ENCODE measurements at regions not wholly inside any gene's neighbourhood (a gene's known extent, or its start where the extent isn't known, plus 50 kb on each side); places are given as distances from the start of the nearest gene placed in this dataset.

- no peak for TF ChIP-seq CTCF (IDR thresholded peaks at IDR 0.05; ENCODE audit: insufficient read depth in 1 of 2, low read depth in 1 of 2, low read length in 1 of 2, severe bottlenecking in 1 of 2, unreplicated experiment in 1 of 2)
- Histone ChIP-seq H3K4me3 (ENCODE audit: low read depth, low read length) (no peak overlapping the region), H3K9me3 (no peaks in the 10 kb centered on the region), H3K27me3 (replicated peaks; ENCODE audit: control insufficient read depth, insufficient read depth, low read length) (no peaks in the 10 kb centered on the region), H3K4me1 (no peaks in the 10 kb centered on the region), H3K36me3 (ENCODE audit: control insufficient read depth, insufficient read depth, low read length) (no peaks in the 10 kb centered on the region)
- H3K9me3 Mint-ChIP-seq (ENCODE audit: unreplicated experiment): no peaks in the 10 kb centered on the region
- no TSS peak for BruUV-seq (replicated peaks)
- ChIA-PET POLR2A (no interaction called here), CTCF (no interaction called here)
- no peaks in the 10 kb centered on the region for H3K36me3 Mint-ChIP-seq (ENCODE audit: insufficient read depth, unreplicated experiment)
- DNase-seq: no peak
- no peak overlapping the region for H3K27ac Mint-ChIP-seq (ENCODE audit: unreplicated experiment)
- no peak overlapping the region for H3K4me3 Mint-ChIP-seq (ENCODE audit: unreplicated experiment)
- no peaks in the 10 kb centered on the region for H3K27me3 Mint-ChIP-seq (ENCODE audit: insufficient read depth, unreplicated experiment)
- intact Hi-C loops (cut with micrococcal nuclease; ENCODE audit: unreplicated experiment): no loop called here
- H3K4me1 Mint-ChIP-seq (ENCODE audit: low read depth, unreplicated experiment): no peaks in the 10 kb centered on the region
Measured at GRCh38 chr3:103499967-103500366, 1065.2 kb downstream of the ZPLD1 start.

GRCh38 chr3:103510760-103511159, 1075.9 kb downstream of the ZPLD1 start:
- no peak for DNase-seq
- Mint-ChIP-seq H3K36me3 (ENCODE audit: insufficient read depth, unreplicated experiment) (no peaks in the 10 kb centered on the region), H3K4me1 (ENCODE audit: low read depth, unreplicated experiment) (no peaks in the 10 kb centered on the region), H3K4me3 (ENCODE audit: unreplicated experiment) (no peak overlapping the region), H3K27ac (ENCODE audit: unreplicated experiment) (no peak overlapping the region), H3K9me3 (ENCODE audit: unreplicated experiment) (peaks cover 9% of the 10 kb centered on the region), H3K27me3 (ENCODE audit: insufficient read depth, unreplicated experiment) (no peaks in the 10 kb centered on the region)
- no peaks in the 10 kb centered on the region for H3K27me3 ChIP-seq (replicated peaks; ENCODE audit: control insufficient read depth, insufficient read depth, low read length)
- POLR2A ChIA-PET: no interaction called here
- no peaks in the 10 kb centered on the region for H3K36me3 ChIP-seq (ENCODE audit: control insufficient read depth, insufficient read depth, low read length)
- intact Hi-C loops (cut with micrococcal nuclease; ENCODE audit: unreplicated experiment): no loop called here
- BruUV-seq (replicated peaks): no TSS peak
- H3K9me3 ChIP-seq: no peaks in the 10 kb centered on the region
- H3K4me3 ChIP-seq (ENCODE audit: low read depth, low read length): no peak overlapping the region
- H3K4me1 ChIP-seq: peaks cover 7% of the 10 kb centered on the region; the same call in 1 of the 2 replicates
- CTCF ChIA-PET: no interaction called here
- TF ChIP-seq CTCF (IDR thresholded peaks at IDR 0.05; ENCODE audit: insufficient read depth in 1 of 2, low read depth in 1 of 2, low read length in 1 of 2, severe bottlenecking in 1 of 2, unreplicated experiment in 1 of 2): no peak

- H3K4me3 ChIP-seq (ENCODE audit: low read depth, low read length): no peak overlapping the region
- no peak for DNase-seq
- CTCF ChIA-PET: no interaction called here
- intact Hi-C loops (cut with micrococcal nuclease; ENCODE audit: unreplicated experiment): no loop called here
- no peaks in the 10 kb centered on the region for H3K4me1 Mint-ChIP-seq (ENCODE audit: low read depth, unreplicated experiment)
- H3K36me3 Mint-ChIP-seq (ENCODE audit: insufficient read depth, unreplicated experiment): no peaks in the 10 kb centered on the region
- H3K27ac Mint-ChIP-seq (ENCODE audit: unreplicated experiment): no peak overlapping the region
- H3K36me3 ChIP-seq (ENCODE audit: control insufficient read depth, insufficient read depth, low read length): no peaks in the 10 kb centered on the region
- H3K4me1 ChIP-seq: peaks cover 7% of the 10 kb centered on the region; the same call in 1 of the 2 replicates
- H3K9me3 Mint-ChIP-seq (ENCODE audit: unreplicated experiment): no peaks in the 10 kb centered on the region
- H3K9me3 ChIP-seq: no peaks in the 10 kb centered on the region
- no peaks in the 10 kb centered on the region for H3K27me3 ChIP-seq (replicated peaks; ENCODE audit: control insufficient read depth, insufficient read depth, low read length)
- TF ChIP-seq CTCF (IDR thresholded peaks at IDR 0.05; ENCODE audit: insufficient read depth in 1 of 2, low read depth in 1 of 2, low read length in 1 of 2, severe bottlenecking in 1 of 2, unreplicated experiment in 1 of 2): no peak
- BruUV-seq (replicated peaks): no TSS peak
- no peaks in the 10 kb centered on the region for H3K27me3 Mint-ChIP-seq (ENCODE audit: insufficient read depth, unreplicated experiment)
- POLR2A ChIA-PET: no interaction called here
- H3K4me3 Mint-ChIP-seq (ENCODE audit: unreplicated experiment): no peak overlapping the region
Measured at GRCh38 chr3:103511891-103512290, 1077.1 kb downstream of the ZPLD1 start.

Measured in Caco-2 (cell line).